ENCODE measurements at regions not wholly inside any gene's neighbourhood (a gene's known extent, or its start where the extent isn't known, plus 50 kb on each side); places are given as distances from the start of the nearest gene placed in this dataset.

GRCh38 chr2:176653479-176654443, 384.5 kb downstream of the MTX2 start:
- no peak for DNase-seq

GRCh38 chr2:176656038-176656775, 387.0 kb downstream of the MTX2 start:
- DNase-seq: no peak

GRCh38 chr2:176656776-176657140, 387.5 kb downstream of the MTX2 start:
- DNase-seq: no peak

GRCh38 chr2:176657393-176657792, 388.2 kb downstream of the MTX2 start:
- DNase-seq: no peak

GRCh38 chr2:176658708-176659107, 389.5 kb downstream of the MTX2 start:
- no peak for DNase-seq

- no peak for DNase-seq
Observed at GRCh38 chr2:176662753-176663152, 393.5 kb downstream of the MTX2 start.

- no peak for DNase-seq
Observed at GRCh38 chr2:176664478-176664877, 395.2 kb downstream of the MTX2 start.

- DNase-seq: no peak
Observed at GRCh38 chr2:176665086-176665485, 395.8 kb downstream of the MTX2 start.

- no peak for DNase-seq
Observed at GRCh38 chr2:176668912-176669311, 399.7 kb downstream of the MTX2 start.

GRCh38 chr2:176669398-176670174, 400.3 kb downstream of the MTX2 start:
- no peak for DNase-seq

GRCh38 chr2:176675271-176675949, 406.2 kb downstream of the MTX2 start:
- no peak for DNase-seq

GRCh38 chr2:176677746-176678265, 408.6 kb downstream of the MTX2 start:
- no peak for DNase-seq

GRCh38 chr2:176678571-176678970, 409.3 kb downstream of the MTX2 start:
- no peak for DNase-seq

- DNase-seq: no peak
Observed at GRCh38 chr2:176679061-176679669, 409.9 kb downstream of the MTX2 start.

GRCh38 chr2:176680916-176681516, 411.8 kb downstream of the MTX2 start:
- no peak for DNase-seq

GRCh38 chr2:176681584-176682115, 412.4 kb downstream of the MTX2 start:
- DNase-seq: no peak

GRCh38 chr2:176682278-176682677, 413.0 kb downstream of the MTX2 start:
- DNase-seq: no peak

GRCh38 chr2:176683618-176684111, 414.4 kb downstream of the MTX2 start:
- no peak for DNase-seq

GRCh38 chr2:176685908-176686307, 416.7 kb downstream of the MTX2 start:
- DNase-seq: no peak

GRCh38 chr2:176686328-176686727, 417.1 kb downstream of the MTX2 start:
- no peak for DNase-seq

GRCh38 chr2:176687342-176687741, 418.1 kb downstream of the MTX2 start:
- no peak for DNase-seq

All from GDM1 (cell line).